HG03521 (cell line): ENCODE measurements at regions not wholly inside any gene's neighbourhood (a gene's known extent, or its start where the extent isn't known, plus 50 kb on each side); places are given as distances from the start of the nearest gene placed in this dataset.
"Not testable (repeated sequence)": the region's sequence is repeated elsewhere in the genome, so short reads cannot be mapped to it uniquely, and the experiment has no call there.

Experiments used
- ATAC-seq: cut with Tn5 transposase; IDR thresholded peaks from one replicate; pipeline ENCODE4 v1.9.1; 2021; ENCODE audit warnings: mild to moderate bottlenecking, moderate library complexity; ENCODE audit not compliant: unreplicated experiment

- no peak for ATAC-seq
Measured at GRCh38 chr7:46604241-46604661, 683.2 kb upstream of the IGFBP3 start.

- no peak for ATAC-seq
Measured at GRCh38 chr7:46603780-46604179, 682.7 kb upstream of the IGFBP3 start.

GRCh38 chr7:46603296-46603752 is 682.3 kb upstream of the IGFBP3 start:
- no peak for ATAC-seq

GRCh38 chr7:46600340-46600739 is 679.3 kb upstream of the IGFBP3 start:
- no peak for ATAC-seq

GRCh38 chr7:46594831-46595230 is 673.8 kb upstream of the IGFBP3 start:
- ATAC-seq: not testable (repeated sequence)

DNA sequence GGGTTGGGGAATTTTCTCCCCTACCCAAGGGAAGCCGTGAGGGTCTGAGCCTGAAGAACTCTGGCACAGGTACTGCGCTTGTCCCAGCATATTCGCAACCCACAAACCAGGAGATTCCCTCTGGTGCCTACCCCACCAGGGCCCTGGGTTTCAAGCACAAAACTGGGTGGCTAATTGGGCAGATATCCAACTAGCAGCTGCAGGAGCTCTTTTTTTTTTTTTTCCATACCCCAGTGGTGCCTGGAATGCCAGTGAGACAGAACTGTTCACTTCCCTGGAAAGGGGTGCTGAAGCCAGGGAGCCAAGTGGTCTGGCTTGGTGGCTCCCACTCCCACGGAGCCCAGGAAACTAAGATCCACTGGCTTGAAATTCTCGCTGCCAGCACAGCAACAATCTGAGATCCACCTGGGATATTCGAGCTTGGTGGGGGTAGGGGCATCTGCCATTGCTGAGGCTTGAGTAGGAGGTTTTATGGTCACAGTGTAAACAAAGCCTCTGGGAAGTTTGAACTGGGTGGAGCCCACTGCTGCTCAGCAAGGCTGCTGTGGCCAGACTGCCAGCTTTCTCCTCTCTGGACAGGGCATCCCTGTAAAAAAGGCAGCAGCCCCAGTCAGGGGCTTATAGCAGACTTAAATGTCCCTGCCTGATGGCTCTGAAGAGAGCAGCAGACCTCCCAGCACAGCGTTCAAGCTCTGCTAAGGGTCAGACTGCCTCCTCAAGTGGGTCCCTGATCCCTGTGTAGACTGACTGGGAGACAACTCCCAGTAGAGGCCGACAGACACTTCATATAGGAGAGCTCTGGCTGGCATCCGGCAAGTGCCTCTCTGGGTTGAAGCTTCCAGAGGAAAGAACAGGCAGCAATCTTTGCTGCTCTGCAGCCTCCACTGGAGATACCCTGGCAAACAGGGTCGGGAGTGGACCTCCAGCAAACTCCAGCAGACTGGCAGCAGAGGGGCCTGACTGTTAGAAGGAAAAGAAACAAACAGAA is 670.1 kb upstream of the IGFBP3 start:
- ATAC-seq: not testable (repeated sequence)

DNA sequence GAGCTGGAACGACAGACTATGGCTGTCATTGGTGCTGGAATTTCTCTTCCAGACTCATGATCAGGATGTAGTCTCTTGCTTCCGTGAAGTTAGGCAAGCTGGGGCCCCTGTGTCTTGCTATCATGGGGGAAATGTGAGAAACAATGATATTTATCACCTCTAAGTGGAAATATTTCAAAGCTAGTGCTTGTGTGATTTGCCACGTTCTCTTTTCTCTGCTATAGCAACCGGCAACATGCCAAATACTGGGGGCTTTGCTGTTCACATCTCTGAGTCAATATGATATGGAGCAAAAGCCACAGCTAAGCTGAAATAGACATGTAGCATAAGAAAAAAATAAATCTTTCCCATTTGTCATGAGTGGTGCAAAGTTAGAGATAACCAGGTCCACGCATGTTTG is 668.2 kb upstream of the IGFBP3 start:
- no peak for ATAC-seq

DNA sequence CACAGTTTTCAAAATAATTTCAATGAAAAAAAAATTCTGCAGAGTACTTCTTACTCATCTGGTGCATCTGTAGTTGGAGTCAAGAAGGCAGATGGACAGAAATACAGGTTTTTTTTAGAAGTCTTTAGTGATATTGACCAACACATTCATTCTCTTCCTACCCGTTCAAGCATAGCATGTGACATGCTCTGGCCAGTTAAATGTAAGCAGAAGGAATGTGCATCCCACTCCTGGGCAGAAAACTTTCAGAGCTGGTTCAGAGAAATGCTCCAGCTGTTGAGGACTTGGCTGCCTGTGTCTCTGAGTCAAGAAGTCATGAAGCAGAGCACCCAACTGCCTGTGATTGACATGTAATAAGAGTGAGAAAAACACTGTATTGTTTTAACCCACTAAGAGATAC is 665.3 kb upstream of the IGFBP3 start:
- ATAC-seq: no peak

DNA sequence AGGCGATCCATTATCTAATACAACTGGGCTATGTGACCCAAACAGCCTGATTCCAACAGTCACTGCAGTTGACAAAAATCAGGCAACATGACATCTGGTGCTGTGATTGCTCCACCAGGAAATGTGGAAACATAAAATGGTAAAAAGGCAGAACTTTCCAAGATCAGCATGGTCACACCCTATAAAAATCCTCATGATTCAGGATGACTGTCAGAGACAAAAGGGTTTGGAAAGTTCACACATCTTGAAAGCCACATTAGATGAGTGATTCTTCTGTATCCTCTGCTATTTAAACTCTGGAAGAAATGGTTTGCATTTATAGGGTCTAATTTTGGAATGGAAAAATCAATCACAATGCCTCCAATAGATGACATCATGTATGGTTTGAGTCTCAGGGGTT is 662.6 kb upstream of the IGFBP3 start:
- no peak for ATAC-seq

GRCh38 chr7:46581268-46581667 is 660.2 kb upstream of the IGFBP3 start:
- ATAC-seq: no peak

DNA sequence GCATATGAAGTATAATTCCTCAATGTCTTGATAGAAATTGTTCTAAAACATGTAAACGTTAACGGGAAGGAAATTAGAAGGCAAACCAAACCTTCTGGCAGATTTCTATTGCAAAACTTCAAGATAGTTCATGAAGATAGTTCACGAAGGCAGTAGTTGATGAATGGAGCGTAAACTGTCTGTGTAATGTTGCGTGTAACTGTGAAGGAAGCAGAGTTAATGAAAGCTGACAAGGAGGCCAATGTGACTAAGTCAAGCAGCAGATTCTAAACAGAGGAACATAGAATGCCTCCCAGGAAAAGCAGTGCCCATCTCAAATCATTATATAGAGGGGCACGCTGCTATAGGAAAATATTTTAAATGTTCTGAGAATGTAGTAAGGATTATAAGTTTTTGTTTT is 659.7 kb upstream of the IGFBP3 start:
- no peak for ATAC-seq

GRCh38 chr7:46577394-46577793 is 656.3 kb upstream of the IGFBP3 start:
- no peak for ATAC-seq

- ATAC-seq: no peak
Measured at GRCh38 chr7:46576950-46577349, 655.9 kb upstream of the IGFBP3 start.

DNA sequence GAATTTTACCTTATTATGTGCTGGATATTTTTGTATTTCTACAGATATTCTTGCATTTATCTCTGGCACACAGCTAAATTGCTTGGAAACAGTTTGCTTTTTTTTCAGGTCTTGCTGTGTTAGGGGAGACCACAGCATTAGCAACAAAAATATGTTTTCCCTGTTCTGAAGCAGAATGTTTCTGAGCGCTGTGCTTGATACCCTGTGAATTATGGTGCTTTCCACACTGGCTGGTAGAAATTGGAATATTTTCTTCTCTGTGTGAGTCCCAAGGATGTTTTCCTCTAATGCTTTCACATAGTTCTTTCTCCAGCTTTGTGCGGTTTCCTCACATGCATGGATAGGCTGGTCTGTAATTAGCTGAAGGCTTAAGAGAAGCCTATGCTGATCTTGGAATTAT is 651.6 kb upstream of the IGFBP3 start:
- no peak for ATAC-seq

- ATAC-seq: no peak
Measured at GRCh38 chr7:46571996-46572395, 650.9 kb upstream of the IGFBP3 start.

- ATAC-seq: no peak
Measured at GRCh38 chr7:46569133-46569465, 648.0 kb upstream of the IGFBP3 start.

DNA sequence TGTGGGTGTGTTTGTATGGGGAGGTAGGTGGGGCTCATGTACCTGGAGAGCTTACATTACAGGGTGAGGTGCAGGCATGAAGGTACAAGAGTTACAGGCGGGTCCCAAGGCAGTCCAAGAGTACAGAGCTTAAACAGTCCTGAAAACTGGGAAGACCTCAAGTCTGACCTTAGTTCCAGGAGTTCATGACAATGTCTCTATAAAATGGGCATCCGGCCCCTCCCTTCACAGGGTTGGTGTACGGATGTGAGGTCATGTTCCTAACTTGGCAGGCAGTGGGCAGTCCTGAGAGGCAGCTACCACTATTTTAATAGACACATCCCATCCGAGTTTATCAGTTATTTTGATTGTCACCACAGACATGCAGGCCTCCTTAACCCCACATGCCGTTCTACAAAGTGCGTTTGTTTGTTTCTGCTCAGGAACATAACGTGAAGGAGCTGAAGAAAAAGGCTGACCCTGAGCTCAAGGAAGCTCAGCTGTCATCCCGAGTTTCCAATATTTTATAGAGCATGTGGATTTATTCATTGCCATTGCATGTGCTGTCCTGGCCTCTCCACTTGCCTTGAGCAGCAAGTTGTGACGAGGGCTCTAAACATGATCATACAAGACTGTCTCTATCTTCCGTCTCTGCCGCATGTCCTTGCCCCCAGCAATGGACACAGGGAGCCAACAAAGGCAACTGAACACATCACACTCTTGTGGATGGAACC is 647.5 kb upstream of the IGFBP3 start:
- no peak for ATAC-seq

- no peak for ATAC-seq
Measured at GRCh38 chr7:46567858-46568257, 646.8 kb upstream of the IGFBP3 start.

DNA sequence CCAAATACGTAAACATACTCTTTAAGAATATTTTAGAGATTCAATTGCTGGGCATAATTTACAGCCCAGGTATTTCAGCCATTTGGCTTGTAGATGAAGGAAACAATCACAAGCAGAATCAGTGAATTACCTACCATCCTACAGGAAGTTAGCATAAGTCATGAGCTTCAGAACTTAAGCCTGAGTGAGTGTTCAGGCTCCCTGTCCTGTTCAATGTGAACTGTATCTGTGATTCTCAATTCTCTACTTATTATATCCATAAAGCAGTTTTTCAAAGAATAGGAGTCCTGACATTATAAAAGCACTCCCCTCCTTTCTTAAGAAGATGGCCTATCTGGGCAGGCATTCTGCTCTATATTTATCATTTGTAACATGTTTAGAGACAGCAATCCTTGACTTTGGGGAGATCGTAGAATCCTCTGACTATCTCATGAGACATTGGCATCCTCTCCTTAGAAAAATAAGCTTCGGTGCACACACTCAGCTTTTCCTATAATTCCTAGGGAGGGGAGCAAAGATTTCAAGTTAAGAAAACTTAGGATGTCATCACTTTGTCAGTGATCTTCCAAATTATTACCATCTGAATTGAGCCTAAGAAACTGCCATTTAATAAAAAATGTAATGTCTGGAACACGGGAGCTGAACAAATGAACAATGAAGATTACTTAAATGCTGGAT is 645.2 kb upstream of the IGFBP3 start:
- ATAC-seq: no peak

- ATAC-seq: no peak
Measured at GRCh38 chr7:46565253-46566096, 644.4 kb upstream of the IGFBP3 start.
